ENCODE measurements at regions not wholly inside any gene's neighbourhood (a gene's known extent, or its start where the extent isn't known, plus 50 kb on each side); places are given as distances from the start of the nearest gene placed in this dataset.

- TF ChIP-seq CTCF (IDR thresholded peaks at IDR 0.05) (no peak), POLR2A (IDR thresholded peaks at IDR 0.05) (no peak)
Measured at GRCh38 chrX:104469771-104470170, 96.2 kb upstream of the IL1RAPL2 start.

All from testis (tissue), 2 donors.